HL-60 (cell line): ENCODE measurements at regions not wholly inside any gene's neighbourhood (a gene's known extent, or its start where the extent isn't known, plus 50 kb on each side); places are given as distances from the start of the nearest gene placed in this dataset.

Experiments
- DNase-seq, 2 experiments: peaks; one replicate each; pipeline ENCODE4 v3.0.0-alpha.2; 2010 to 2020; ENCODE audit warnings: low read depth in 1 of 2, low spot score in 1 of 2
- H3K27ac ChIP-seq: fragments of 250-450 bp; sonication (Bioruptor Pico); replicated peaks from 2 replicates; pipeline ENCODE4 v1.5.1; 2020; ENCODE audit warnings: mild to moderate bottlenecking, moderate library complexity
- H3K27me3 ChIP-seq: fragments of 250-450 bp; sonication (Bioruptor Pico); 2 replicates; pipeline ENCODE4 v1.5.1; 2021; ENCODE audit warnings: mild to moderate bottlenecking, moderate library complexity; ENCODE audit not compliant: insufficient read depth, poor library complexity, severe bottlenecking
- H3K4me3 ChIP-seq: replicated peaks from 2 replicates; pipeline ENCODE4 v1.5.1; 2011; ENCODE audit warnings: mild to moderate bottlenecking, control low read depth, low read length; ENCODE audit not compliant: insufficient read depth
- CTCF ChIP-seq: IDR thresholded peaks from one replicate; pipeline ENCODE4 v1.5.1; 2011; ENCODE audit warnings: low read length, control low read depth, inconsistent platforms; ENCODE audit not compliant: insufficient read depth
- GABPA ChIP-seq: IDR thresholded peaks from 2 replicates; pipeline ENCODE4 v1.6.1; 2012; ENCODE audit warnings: low read depth
- POLR2AphosphoS5 ChIP-seq: IDR thresholded peaks from 2 replicates; pipeline ENCODE4 v1.6.1; 2012; ENCODE audit warnings: low read depth
- REST ChIP-seq: IDR thresholded peaks from 2 replicates; pipeline ENCODE4 v1.6.1; 2012; ENCODE audit warnings: low read depth; ENCODE audit not compliant: insufficient replicate concordance
- SPI1 ChIP-seq: IDR thresholded peaks from 2 replicates; pipeline ENCODE4 v1.6.1; 2012; ENCODE audit warnings: low read depth, mild to moderate bottlenecking, borderline replicate concordance

GRCh38 chr5:124806373-124807077 is 60.1 kb upstream of the ZNF608 start:
- TF ChIP-seq SPI1 (no peak), GABPA (no peak), CTCF (no peak), REST (no peak), POLR2AphosphoS5 (no peak)
- H3K27me3 ChIP-seq: no peaks in the 10 kb centered on the region
- no peak overlapping the region for H3K27ac ChIP-seq
- DNase-seq: no peak
- H3K4me3 ChIP-seq: no peak overlapping the region

GRCh38 chr5:124808842-124809268 is 62.4 kb upstream of the ZNF608 start:
- TF ChIP-seq GABPA (no peak), CTCF (no peak), REST (no peak), POLR2AphosphoS5 (no peak), SPI1 (no peak)
- DNase-seq: no peak
- Histone ChIP-seq H3K4me3 (no peak overlapping the region), H3K27ac (no peak overlapping the region), H3K27me3 (no peaks in the 10 kb centered on the region)

GRCh38 chr5:124810396-124811006 is 64.1 kb upstream of the ZNF608 start:
- H3K27ac ChIP-seq: no peak overlapping the region
- no peak overlapping the region for H3K4me3 ChIP-seq
- DNase-seq: no peak
- no peak for TF ChIP-seq CTCF
- TF ChIP-seq GABPA: no peak
- TF ChIP-seq POLR2AphosphoS5: no peak
- no peak for TF ChIP-seq REST
- no peak for TF ChIP-seq SPI1
- H3K27me3 ChIP-seq: no peaks in the 10 kb centered on the region
